Left lung (tissue), 4 donors: ENCODE measurements at regions not wholly inside any gene's neighbourhood (a gene's known extent, or its start where the extent isn't known, plus 50 kb on each side); places are given as distances from the start of the nearest gene placed in this dataset.

ENCODE experiments used
- ATAC-seq: fragments of 200-7000 bp; cut with Tn5 transposase; one replicate; pipeline ENCODE4 v1.9.1; 2020; ENCODE audit warnings: moderate library complexity
- DNase-seq, 4 donors: peaks; one replicate each; pipeline ENCODE4 v3.0.0-alpha.2; 2013 to 2020
- H3K27ac ChIP-seq, 2 donors: fragments of 200-600 bp; sonication (generic) in 1 of 2; one replicate each; pipeline versions ENCODE4 v1.5.0 to v1.8.0; 2020 to 2021
- H3K27me3 ChIP-seq, 2 donors: fragments of 200-600 bp; sonication (generic) in 1 of 2; one replicate each; pipeline versions ENCODE4 v1.5.0 to v1.8.0; 2020 to 2021
- H3K36me3 ChIP-seq, 2 donors: fragments of 200-600 bp; sonication (generic) in 1 of 2; one replicate each; pipeline versions ENCODE4 v1.5.0 to v1.8.0; 2020 to 2021
- H3K4me1 ChIP-seq, 2 donors: fragments of 200-600 bp; one replicate each; pipeline ENCODE4 v1.8.0; 2021
- H3K4me3 ChIP-seq, 2 donors: fragments of 200-600 bp; sonication (generic) in 1 of 2; one replicate each; pipeline versions ENCODE4 v1.5.0 to v1.8.0; 2020 to 2021; ENCODE audit warnings: mild to moderate bottlenecking in 1 of 2
- H3K9me3 ChIP-seq, 2 donors: fragments of 200-600 bp; sonication (generic) in 1 of 2; one replicate each; pipeline versions ENCODE4 v1.5.0 to v1.8.0; 2020 to 2021
- CTCF ChIP-seq, 2 donors: fragments of 200-600 bp; sonication (generic) in 1 of 2; IDR thresholded peaks; one replicate each; pipeline versions ENCODE4 v1.5.0 to v1.8.0; 2021; ENCODE audit warnings: antibody characterized with exemption in 2 of 2
- intact Hi-C, 2 donors: fragments of 100-400 bp; cut with DNase I; formaldehyde crosslinking; loops; one replicate each; pipeline versions ENCODE4 v1.11.2 to v1.14.2; 2022
- donor health status: DM: no; HTN: yes; CAD: no.
- donor health status: DM: no; HTN: no; CAD: no.

- intact Hi-C loops, result no loop called here
- no peaks in the 10 kb centered on the region for H3K9me3 ChIP-seq
- ATAC-seq (no peak), DNase-seq (no peak)
- no peaks in the 10 kb centered on the region for H3K4me1 ChIP-seq
- no peaks in the 10 kb centered on the region for H3K36me3 ChIP-seq
- no peaks in the 10 kb centered on the region for H3K27me3 ChIP-seq
- H3K4me3 ChIP-seq, result no peak overlapping the region
- H3K27ac ChIP-seq, result no peak overlapping the region
- no peak for TF ChIP-seq CTCF (IDR thresholded peaks at IDR 0.05)
Observed at GRCh38 chr7:131803816-131804215, 247.4 kb upstream of the PODXL start.

- TF ChIP-seq CTCF (IDR thresholded peaks at IDR 0.05), result no peak
Observed at GRCh38 chr7:131802195-131802864, 245.9 kb upstream of the PODXL start.

GRCh38 chr7:131800531-131800930, 244.1 kb upstream of the PODXL start:
- Histone ChIP-seq H3K27me3 (no peaks in the 10 kb centered on the region), H3K36me3 (no peaks in the 10 kb centered on the region), H3K4me3 (no peak overlapping the region), H3K27ac (no peak overlapping the region), H3K4me1 (no peaks in the 10 kb centered on the region), H3K9me3 (no peaks in the 10 kb centered on the region)
- intact Hi-C loops, result no loop called here
- DNase-seq (no peak), ATAC-seq (no peak)
- TF ChIP-seq CTCF (IDR thresholded peaks at IDR 0.05), result no peak

More at GRCh38 chr7:131802195-131802864, 245.9 kb upstream of the PODXL start:
- DNase-seq (no peak), ATAC-seq (no peak)
- Histone ChIP-seq H3K27ac (no peak overlapping the region), H3K36me3 (no peaks in the 10 kb centered on the region), H3K9me3 (no peaks in the 10 kb centered on the region), H3K27me3 (no peaks in the 10 kb centered on the region), H3K4me3 (no peak overlapping the region), H3K4me1 (no peaks in the 10 kb centered on the region)
- intact Hi-C loops, result no loop called here

GRCh38 chr7:131800008-131800407, 243.6 kb upstream of the PODXL start:
- no peak overlapping the region for H3K4me3 ChIP-seq
- no peaks in the 10 kb centered on the region for H3K36me3 ChIP-seq
- H3K27ac ChIP-seq, result no peak overlapping the region
- no peaks in the 10 kb centered on the region for H3K4me1 ChIP-seq
- H3K27me3 ChIP-seq, result no peaks in the 10 kb centered on the region
- no peak for TF ChIP-seq CTCF (IDR thresholded peaks at IDR 0.05)
- ATAC-seq, result no peak
- no peaks in the 10 kb centered on the region for H3K9me3 ChIP-seq
- intact Hi-C loops, result no loop called here
- DNase-seq, result no peak

- TF ChIP-seq CTCF (IDR thresholded peaks at IDR 0.05), result no peak
- Histone ChIP-seq H3K36me3 (no peaks in the 10 kb centered on the region), H3K9me3 (no peaks in the 10 kb centered on the region), H3K27me3 (no peaks in the 10 kb centered on the region), H3K4me1 (no peaks in the 10 kb centered on the region), H3K4me3 (no peak overlapping the region), H3K27ac (no peak overlapping the region)
- intact Hi-C loops, result no loop called here
- ATAC-seq, result no peak
- no peak for DNase-seq
Observed at GRCh38 chr7:131797841-131798240, 241.4 kb upstream of the PODXL start.
